Germinal center (tissue), 1 donor: ENCODE measurements at regions not wholly inside any gene's neighbourhood (a gene's known extent, or its start where the extent isn't known, plus 50 kb on each side); places are given as distances from the start of the nearest gene placed in this dataset.
"Not testable (repeated sequence)": the region's sequence is repeated elsewhere in the genome, so short reads cannot be mapped to it uniquely, and the experiment has no call there.

Source experiments
- DNase-seq: peaks from one replicate; pipeline ENCODE4 v3.0.0; 2012; ENCODE audit warnings: mixed read lengths, low spot score

DNA sequence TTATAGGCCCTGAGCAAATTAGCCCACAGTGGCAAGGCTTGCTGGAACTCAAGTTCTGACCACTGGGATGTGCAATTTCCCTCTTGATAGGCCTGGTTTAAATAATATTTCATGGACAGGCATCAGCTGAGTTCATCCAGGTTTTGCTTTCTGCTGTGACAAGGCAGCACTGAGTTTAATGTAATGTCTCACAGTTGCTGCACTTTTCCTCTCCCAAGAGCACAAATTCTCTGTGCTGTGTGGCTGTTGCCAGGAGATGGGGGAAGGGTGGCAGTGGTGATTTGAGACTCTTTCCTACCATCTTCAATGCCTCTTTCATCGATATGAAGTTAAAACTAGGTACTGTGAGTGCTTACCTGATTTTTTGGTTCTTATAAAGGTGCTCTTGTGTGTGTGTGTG lies 272.8 kb upstream of the STXBP6 start:
- no peak for DNase-seq

DNA sequence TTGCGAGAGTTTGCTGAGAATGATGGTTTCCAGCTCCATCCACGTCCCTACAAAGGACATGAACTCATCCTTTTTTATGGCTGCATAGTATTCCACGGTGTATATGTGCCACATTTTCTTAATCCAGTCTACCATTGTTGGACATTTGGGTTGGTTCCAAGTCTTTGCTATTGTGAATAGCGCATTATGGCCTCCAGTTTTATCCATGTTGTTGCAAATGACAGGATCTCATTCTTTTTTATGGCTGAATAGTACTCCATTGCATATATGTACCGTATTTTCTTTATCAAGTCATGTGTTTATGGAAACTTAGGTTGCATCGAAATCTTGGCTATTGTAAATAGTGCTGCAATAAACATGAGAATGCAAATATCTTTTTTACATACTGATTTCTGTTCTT lies 266.1 kb upstream of the STXBP6 start:
- DNase-seq, result not testable (repeated sequence)

DNA sequence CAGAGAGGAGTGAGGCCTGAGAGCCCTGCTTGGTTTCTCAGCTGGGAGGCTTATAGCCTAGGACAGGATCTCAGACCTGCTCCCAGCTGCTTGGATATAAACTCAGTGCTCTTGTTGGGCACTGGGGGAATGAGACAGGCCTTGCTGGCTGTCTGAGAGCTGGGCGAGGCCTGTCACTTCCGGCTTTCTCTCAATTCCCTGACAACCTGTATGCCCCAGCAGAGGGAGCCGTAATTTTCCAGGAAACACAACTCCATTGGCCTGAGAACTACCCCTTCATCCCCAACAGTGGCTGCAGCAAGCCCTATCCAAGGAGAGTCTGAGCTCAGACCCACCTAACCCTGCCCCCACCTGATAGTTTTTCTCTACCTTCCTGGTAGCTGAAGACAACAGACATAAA lies 258.3 kb upstream of the STXBP6 start:
- DNase-seq, result no peak

DNA sequence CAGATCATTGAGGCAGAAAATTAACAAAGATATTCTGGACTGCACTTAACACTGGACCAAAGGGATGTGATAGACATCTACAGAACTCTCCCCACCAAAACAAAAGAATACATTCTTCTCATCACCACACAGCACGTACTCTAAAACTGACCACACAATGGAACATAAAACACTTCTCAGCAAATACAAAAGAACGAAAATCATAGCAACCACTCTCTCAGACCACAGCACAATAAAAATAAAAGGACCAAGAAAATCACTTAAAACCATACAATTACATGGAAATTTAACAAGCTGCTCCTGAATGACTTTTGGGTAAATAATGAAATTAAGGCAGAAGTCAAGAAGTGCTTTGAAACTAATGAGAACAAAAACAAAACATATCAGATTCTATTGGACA lies 254.0 kb upstream of the STXBP6 start:
- DNase-seq, result no peak

DNA sequence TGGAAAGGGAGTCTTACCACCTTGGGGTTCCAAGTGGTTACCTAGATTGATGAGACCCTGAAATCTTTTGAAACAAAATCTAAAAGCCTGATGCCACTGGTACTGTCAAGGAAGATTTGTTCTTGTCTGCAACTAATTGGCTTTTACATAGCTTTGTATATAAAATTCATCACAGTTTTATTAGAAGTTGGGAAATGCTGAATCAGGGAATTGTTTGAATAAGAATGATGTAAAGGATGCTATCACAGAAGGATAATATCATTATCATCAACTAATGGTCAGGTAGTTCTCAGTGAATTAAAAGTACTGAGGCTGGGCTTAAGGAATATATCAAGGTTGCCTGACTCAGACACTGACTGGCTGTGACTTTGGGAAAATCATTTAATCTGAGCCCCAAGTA lies 248.3 kb upstream of the STXBP6 start:
- no peak for DNase-seq

DNA sequence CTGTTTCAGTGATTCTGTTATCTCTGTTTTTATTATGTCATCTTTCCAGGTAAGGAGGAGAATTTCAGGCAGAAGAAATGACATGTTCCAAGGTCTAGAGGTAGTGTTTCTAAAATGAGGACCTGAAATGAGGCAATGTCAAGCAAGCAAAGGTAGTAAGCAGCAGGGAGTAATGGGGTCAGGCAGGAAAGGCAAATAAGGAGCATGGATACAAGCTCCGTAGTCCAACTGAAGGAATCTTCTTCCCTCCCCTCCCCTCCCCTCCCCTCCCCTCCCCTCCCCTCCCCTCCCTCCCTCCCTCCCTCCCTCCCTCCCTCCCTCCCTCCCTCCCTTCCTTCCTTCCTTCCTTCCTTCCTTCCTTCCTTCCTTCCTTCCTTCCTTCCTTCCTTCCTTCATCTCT lies 240.2 kb upstream of the STXBP6 start:
- not testable (repeated sequence) for DNase-seq

DNA sequence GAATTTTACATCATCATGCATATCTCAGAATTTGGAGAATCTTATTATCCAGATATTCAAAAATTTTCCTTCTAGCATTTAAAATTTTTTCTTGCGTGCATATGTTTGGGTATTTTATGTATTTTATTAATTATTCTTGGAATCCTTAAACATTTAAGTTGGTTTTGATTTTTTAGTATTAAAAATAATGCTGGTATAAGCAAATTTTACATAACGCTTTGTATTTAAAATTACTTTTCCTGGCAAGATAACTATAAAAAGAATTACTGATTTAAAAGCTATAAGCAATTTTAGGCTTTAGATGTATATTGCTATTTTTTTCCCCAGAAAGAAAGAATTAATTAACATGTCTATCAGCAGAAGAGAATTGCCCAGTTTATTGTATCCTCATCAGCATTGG lies 224.6 kb upstream of the STXBP6 start:
- no peak for DNase-seq

DNA sequence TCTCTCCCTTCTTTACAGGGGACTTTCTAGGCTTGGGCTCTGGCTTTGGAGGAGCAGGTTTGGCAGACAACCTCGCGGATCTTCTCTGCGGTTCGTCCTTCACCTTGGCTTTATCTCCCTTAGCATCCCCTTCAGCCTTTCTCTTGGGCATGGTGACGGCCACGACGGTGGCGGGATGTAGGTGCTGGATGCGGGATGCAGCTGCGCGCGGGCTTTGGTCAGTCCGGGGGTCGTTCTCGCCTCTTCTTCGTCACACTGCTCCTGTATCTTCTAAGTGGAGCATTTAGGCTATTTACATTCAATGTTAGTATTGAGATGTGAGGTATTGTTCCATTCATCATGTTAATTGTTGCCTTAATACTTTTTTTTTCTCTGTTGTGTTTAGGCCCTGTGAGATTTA lies 217.2 kb upstream of the STXBP6 start:
- no peak for DNase-seq

DNA sequence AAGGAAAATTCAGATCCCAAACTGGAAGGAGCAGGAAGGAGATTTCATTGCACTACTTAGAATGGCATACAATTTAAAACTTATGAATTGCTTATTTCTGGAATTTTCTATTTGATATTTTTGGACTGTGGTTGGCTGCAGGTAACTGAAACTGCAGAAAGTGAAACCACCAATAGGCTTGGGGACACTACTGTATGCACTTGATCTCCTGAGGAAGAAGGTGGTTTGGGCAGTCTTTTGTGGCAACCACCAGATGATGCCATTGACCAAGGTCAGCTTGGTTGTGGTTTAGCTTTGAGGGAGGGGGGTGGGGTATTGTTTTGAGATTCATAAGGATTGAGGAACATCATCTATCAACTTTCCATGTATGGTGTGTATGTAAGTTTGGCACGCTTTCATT lies 209.5 kb upstream of the STXBP6 start:
- no peak for DNase-seq

DNA sequence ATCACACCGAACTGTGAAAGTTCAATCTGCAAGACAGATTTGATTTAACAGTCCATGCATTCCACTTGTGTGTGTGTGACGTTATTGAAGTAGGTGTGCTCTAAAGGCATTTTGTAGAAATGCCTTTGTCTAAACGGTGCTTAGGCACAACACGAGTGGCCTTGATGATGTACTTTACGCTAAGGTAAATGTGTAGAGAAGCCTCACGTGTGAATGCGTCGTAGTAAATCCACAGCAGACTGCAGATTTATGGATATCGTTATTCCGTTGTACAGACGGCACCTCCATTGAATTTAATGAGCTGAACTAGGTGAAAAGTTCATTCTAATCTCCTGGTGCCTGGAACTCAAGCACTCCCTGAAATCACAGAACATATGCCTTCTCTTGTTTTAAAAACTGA lies 202.8 kb upstream of the STXBP6 start:
- DNase-seq, result no peak

DNA sequence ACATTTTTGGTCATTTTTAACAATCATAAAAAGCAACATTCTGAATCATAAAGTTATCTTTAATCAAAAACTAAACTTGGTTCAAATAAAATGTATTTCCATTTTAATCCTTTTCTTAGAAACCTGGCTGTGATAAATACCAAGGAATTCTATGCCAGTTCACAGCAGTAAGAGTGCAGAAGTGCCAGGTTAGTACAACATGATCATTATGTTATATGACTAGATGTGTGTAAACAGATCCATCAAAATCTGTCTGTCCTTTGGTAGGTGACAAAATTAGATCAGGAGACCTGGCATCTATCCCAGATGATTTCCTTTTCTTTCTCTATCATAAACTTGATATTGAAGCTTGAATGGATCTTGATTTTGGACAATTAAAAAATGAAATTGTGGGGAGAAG lies 200.6 kb upstream of the STXBP6 start:
- DNase-seq, result no peak

DNA sequence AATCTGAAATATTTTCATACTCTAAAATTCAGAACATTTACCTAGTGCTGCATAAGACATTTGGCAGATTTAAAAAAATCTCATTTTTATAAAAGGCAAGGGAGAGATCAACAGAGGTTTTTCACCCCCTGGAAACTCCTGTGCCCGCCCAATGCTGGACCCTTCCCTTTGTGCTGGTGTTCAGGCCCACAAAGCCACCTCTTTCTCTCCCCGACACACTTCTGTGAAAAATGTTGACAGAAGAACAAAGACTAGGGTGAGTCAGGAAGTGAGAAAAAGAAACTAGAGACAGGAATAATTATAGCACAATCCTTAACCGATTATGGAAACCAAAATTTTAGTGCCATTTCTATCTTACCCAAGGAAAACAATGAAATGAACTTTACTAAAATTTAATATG lies 197.7 kb upstream of the STXBP6 start:
- no peak for DNase-seq

DNA sequence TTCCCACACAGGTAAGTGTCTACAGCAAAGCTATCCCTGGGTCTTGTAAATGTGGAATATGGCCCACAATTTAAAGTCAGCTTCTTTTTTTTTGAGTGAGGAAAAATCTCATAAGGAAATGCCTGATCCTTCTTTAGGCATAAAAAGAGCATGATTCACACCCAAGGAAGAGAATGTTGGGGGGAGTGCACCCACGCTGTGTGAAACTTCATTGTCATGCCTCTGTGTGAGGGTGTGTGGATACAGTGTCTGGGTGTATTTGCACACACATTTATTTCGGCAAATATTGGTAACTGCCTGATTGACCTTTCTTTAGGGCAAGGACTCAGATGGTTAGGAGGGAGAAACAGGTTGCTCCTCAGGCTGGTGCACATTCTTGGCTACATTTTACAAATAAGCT lies 196.8 kb upstream of the STXBP6 start:
- DNase-seq, result no peak

DNA sequence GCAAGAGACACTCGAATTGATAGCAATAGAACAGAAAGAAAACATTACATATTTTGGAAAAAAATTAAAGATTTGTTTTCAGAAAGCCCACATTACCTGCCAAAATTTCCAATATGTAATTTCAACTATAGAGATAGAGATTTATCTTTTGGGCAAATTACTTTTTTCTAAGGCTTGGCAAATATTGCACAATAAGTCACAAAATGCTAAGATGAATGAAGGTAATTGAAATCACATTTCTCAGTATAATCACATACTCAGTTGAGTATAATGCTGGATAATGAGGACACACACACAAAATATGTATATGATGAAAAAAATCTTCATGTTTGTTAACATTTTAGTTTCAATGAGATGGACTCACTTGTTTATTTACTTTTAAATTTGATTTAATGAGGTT lies 189.2 kb upstream of the STXBP6 start:
- DNase-seq, result no peak

DNA sequence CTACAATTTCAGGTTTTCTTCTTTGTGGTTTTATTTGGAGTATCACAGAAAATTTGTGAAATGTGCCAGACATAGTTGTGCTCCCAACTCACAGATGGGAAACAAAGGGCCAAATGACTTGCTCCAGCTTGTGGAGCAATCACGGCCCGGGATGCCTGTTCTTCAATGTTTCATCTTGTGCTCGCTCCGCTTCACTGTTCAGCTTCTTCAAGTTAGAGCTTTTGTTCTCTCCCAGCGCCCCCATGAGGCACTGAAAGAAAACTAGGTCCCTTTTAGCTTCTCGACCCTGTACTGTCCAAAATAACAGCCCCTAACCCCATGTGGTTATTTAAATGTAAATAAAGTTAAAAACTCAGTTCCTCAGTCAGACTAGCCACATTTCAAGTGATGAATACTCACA lies 187.9 kb upstream of the STXBP6 start:
- DNase-seq, result no peak

DNA sequence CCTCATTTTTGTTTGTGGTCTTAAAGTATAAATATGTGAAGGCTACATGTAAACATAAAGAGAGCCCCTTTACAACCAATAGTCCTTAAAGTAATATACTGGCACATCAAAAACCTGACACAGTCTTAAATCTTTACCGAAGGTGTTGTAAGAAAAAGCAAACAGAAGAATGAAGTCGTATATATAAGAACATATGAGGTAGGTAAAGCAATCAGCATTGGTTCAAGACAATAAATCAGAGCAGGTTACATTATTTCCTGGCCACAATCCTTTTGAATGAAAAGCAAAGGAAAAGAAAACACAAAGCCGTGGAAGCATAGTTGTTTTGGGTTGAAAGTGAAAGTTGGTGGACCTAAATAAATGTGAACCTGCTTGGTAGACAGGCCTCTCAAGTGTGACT lies 183.7 kb upstream of the STXBP6 start:
- DNase-seq, result no peak

DNA sequence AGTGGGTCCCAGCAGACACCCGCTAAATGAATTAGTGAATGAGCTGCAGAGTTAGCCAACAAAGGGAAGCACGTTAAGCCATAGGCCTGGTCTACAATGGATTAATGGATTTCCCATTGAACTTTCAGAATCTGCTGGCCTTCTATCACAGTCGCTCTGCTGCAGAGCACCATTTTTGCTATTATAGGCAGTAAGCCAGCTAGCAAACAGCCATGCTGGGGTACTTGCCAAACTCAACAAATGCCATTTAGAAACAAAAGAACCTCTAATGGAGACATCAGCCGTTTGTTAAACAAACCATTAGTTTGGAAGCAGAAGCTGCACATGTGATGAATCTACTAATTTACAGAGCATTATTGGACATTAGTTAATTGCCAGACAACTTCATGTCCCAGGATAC lies 181.1 kb upstream of the STXBP6 start:
- no peak for DNase-seq

DNA sequence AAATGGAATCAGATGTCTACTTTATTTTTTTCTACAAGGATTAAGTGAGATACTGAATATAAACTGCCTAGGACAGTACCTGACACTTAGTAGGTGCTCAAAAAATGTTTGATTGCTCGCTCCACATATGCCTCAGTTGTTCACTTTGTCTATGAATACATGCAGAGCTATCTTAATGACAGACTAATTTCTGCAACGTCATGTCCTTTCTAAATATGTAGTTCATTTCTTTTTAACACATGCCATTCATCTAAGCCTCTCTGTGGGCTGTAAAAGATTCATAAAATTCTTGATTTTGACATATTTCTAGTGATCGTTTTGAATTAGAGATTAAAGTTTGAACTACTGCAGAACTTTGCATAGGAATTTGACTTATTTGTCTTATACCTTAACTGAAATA lies 176.3 kb upstream of the STXBP6 start:
- DNase-seq, result no peak

DNA sequence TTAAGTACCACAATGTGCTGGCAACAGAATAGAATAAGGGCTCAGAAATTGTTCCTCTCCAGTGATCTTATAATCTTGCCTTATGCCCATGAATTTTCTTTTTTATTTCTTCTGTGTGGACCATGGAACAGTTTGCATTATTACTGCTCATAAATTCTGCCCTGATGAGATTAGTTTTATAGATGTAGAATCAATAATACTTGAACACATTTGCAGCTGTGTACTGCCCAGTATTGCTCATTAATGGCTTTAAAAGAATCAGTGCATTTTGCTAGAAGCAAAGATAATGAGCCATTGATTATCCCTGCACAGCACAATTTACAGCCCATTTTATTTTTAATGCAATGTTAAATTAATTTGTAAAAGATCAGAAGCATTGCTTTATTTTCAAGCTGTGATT lies 172.3 kb upstream of the STXBP6 start:
- DNase-seq, result no peak

DNA sequence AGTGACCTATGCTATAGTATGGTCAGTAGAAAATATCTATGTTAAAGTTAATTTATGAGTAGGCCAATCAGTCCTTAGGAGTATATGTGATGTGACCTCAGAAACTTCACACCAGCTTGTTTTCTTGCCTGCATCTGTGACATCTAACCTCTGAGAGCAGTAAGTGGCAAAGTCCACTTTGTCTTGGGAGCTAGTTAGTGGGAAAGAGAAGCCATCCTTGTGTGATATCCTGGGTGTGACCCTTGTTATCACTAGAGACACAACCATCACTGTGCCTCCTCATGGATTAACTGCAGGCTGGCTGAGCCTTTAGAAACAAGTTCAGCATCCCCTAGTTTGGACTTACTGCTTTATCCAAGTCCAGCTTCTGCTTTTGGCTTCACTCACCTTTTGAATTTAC lies 170.6 kb upstream of the STXBP6 start:
- no peak for DNase-seq

DNA sequence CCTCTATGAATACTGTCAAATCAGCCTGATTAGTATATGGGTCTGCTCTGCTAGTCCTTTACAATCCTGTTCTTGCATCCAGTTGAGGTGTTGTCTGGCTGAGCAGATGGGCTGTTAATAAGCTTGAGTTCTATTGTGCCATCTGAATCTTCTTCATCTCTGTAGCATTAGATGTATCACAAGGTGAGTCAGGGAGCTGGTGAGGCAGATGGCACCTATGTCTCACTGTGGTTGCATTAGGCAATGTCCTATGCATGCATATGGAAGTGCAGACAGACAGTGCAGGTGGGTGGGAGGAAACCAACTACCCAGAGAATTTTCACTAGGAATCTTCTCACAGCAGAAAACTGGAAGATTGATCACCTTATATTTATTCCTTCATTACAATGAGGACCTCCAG lies 165.7 kb upstream of the STXBP6 start:
- DNase-seq, result no peak

DNA sequence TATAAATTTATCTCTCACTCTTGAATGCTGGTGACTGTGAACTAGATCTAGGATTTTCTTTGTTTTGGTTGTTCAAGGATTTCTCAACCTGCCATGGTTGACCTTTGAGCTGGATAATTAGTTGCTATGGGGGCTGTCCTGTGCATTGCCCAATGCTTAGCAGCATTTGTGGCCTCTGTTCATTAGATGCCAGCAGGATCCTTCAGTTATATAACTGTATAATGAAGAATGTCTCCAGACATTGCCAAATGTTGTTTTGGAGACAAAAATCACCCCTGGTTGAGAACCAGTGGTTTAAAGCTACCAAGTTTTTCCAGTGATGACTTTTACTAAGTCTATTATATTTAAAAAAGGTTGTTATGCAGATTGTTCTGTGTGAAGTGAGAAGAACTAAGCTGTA lies 147.9 kb upstream of the STXBP6 start:
- DNase-seq, result no peak

DNA sequence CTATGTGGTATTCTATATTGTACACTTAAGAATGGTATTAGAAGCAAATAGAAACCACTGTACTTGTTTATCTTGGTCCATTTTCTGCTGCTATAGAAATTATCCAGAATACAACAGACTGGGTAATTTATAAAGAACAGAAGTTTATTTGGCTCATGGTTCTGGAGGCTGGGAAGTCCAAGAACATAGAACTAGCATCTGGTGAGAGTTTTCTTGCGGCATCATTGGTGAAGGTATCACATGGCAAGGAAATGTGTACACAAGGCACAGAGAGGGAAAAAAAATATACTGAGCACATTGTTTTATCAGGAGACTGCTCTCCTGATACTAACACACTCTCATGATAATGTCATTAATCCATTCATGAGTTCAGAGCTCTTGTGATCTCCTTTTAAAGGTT lies 130.3 kb upstream of the STXBP6 start:
- no peak for DNase-seq

DNA sequence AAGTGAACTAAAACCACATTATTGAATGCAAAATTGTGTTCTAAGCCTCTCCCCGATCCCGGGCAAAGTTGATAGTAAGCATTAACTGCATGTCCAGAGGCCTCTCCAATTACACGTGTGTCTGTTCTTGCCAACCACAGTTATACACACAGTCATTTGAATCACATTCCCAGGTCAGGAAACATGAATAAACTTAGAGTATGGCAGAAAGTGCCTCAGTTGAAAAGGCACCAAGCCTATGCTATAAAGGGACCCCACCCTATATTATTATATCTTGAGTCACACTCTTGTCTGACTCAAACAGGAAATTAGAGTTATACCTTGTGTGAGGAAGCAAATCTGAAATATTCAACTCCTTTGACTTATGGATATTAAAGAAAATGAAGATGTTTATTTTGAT lies 128.3 kb upstream of the STXBP6 start:
- DNase-seq, result no peak
